Neuronal stem cell (in vitro differentiated cells): ENCODE measurements at regions not wholly inside any gene's neighbourhood (a gene's known extent, or its start where the extent isn't known, plus 50 kb on each side); places are given as distances from the start of the nearest gene placed in this dataset.

Experiments
- DNase-seq: peaks from one replicate; pipeline ENCODE4 v3.0.0-alpha.2; 2013; ENCODE audit warnings: low spot score
- H2AFZ ChIP-seq: one replicate; pipeline ENCODE4 v1.6.1; 2013; ENCODE audit warnings: mild to moderate bottlenecking, low read length, inconsistent platforms
- H2AK5ac ChIP-seq: 2 replicates; pipeline ENCODE4 v1.6.1; 2013; ENCODE audit warnings: low read depth, mild to moderate bottlenecking, inconsistent platforms, low read length, moderate library complexity, mixed read lengths
- H2BK120ac ChIP-seq: 2 replicates; pipeline ENCODE4 v1.6.1; 2013; ENCODE audit warnings: low read depth, mild to moderate bottlenecking, inconsistent platforms, low read length, moderate library complexity, mixed read lengths
- H2BK12ac ChIP-seq: one replicate; pipeline ENCODE4 v1.6.1; 2013; ENCODE audit warnings: low read length, inconsistent platforms
- H2BK15ac ChIP-seq: 2 replicates; pipeline ENCODE4 v1.6.1; 2013; ENCODE audit warnings: mild to moderate bottlenecking, low read length, inconsistent platforms, mixed read lengths
- H2BK5ac ChIP-seq: one replicate; pipeline ENCODE4 v1.6.1; 2013; ENCODE audit warnings: inconsistent platforms, mild to moderate bottlenecking, low read length, moderate library complexity
- H3K14ac ChIP-seq: one replicate; pipeline ENCODE4 v1.6.1; 2013; ENCODE audit warnings: low read length, inconsistent platforms
- H3K18ac ChIP-seq: 2 replicates; pipeline ENCODE4 v1.6.1; 2013; ENCODE audit warnings: low read length, inconsistent platforms
- H3K23ac ChIP-seq: 2 replicates; pipeline ENCODE4 v1.6.1; 2013; ENCODE audit warnings: low read depth, mild to moderate bottlenecking, mixed read lengths, low read length, inconsistent platforms; ENCODE audit not compliant: poor library complexity
- H3K27ac ChIP-seq: replicated peaks from 3 replicates; pipeline ENCODE4 v1.5.1; 2013; ENCODE audit warnings: low read length, inconsistent platforms
- H3K27me3 ChIP-seq, 3 experiments: 2 replicates each; pipeline ENCODE4 v1.6.1; 2013; ENCODE audit warnings: low read length in 3 of 3, mild to moderate bottlenecking in 2 of 3, inconsistent platforms in 1 of 3, low read depth in 1 of 3, mixed read lengths in 1 of 3, moderate library complexity in 1 of 3; ENCODE audit not compliant: control insufficient read depth in 3 of 3, insufficient read depth in 3 of 3
- H3K36me3 ChIP-seq, 2 donors: replicated peaks in 1 of 2; 2 replicates each; pipeline ENCODE4 v1.6.1; 2013; ENCODE audit warnings: low read length in 2 of 2; ENCODE audit not compliant: control insufficient read depth in 2 of 2, insufficient read depth in 2 of 2
- H3K4ac ChIP-seq: 2 replicates; pipeline ENCODE4 v1.6.1; 2013; ENCODE audit warnings: inconsistent platforms, mild to moderate bottlenecking, low read length, moderate library complexity
- H3K4me1 ChIP-seq, 2 donors: 1 replicate in 1 of 2; 2 replicates in 1 of 2; pipeline ENCODE4 v1.6.1; 2013; ENCODE audit warnings: low read length in 2 of 2, low read depth in 1 of 2; ENCODE audit not compliant: control insufficient read depth in 2 of 2, insufficient read depth in 1 of 2
- H3K4me2 ChIP-seq: one replicate; pipeline ENCODE4 v1.6.1; 2013; ENCODE audit warnings: mild to moderate bottlenecking, low read length, inconsistent platforms; ENCODE audit not compliant: insufficient read depth, poor library complexity, severe bottlenecking
- H3K4me3 ChIP-seq, 2 donors: 2 replicates each; pipeline ENCODE4 v1.5.1; 2013; ENCODE audit warnings: low read length in 2 of 2, mild to moderate bottlenecking in 2 of 2, inconsistent platforms in 1 of 2, moderate library complexity in 1 of 2
- H3K79me1 ChIP-seq: one replicate; pipeline ENCODE4 v1.6.1; 2013; ENCODE audit warnings: low read depth, mild to moderate bottlenecking, inconsistent platforms, low read length, moderate library complexity
- H3K9ac ChIP-seq: one replicate; pipeline ENCODE4 v1.6.1; 2013; ENCODE audit warnings: mild to moderate bottlenecking, low read depth, low read length, inconsistent platforms; ENCODE audit not compliant: poor library complexity
- H3K9me3 ChIP-seq, 2 donors: replicated peaks in 1 of 2; 2 replicates each; pipeline versions ENCODE3 to v1.6.1; 2013; ENCODE audit warnings: low read length in 2 of 2, mild to moderate bottlenecking in 2 of 2, inconsistent platforms in 1 of 2, low read depth in 1 of 2, mixed read lengths in 1 of 2, moderate library complexity in 1 of 2; ENCODE audit not compliant: control insufficient read depth in 2 of 2, insufficient read depth in 1 of 2
- H4K8ac ChIP-seq: one replicate; pipeline ENCODE4 v1.6.1; 2013; ENCODE audit warnings: low read depth, mild to moderate bottlenecking, inconsistent platforms, low read length, moderate library complexity
- H4K91ac ChIP-seq: one replicate; pipeline ENCODE4 v1.6.1; 2013; ENCODE audit warnings: low read length, low read depth, mild to moderate bottlenecking, inconsistent platforms; ENCODE audit not compliant: poor library complexity
- WGBS, 2 donors: extraction: QIAGEN DNeasy Blood & Tissue Kit; methylation state at CpG; one replicate each; pipeline ENCODE4 v1.1.7; 2013; ENCODE audit warnings: missing lambda C conversion rate in 2 of 2, mixed read lengths in 1 of 2; ENCODE audit not compliant: insufficient read length in 2 of 2, insufficient replicate concordance in 1 of 2; ENCODE audit errors: extremely low coverage in 2 of 2; 5-methylcytosine and 5-hydroxymethylcytosine counted together

GRCh38 chr13:50594276-50595051 lies 249.0 kb downstream of the DLEU7 start:
- H3K36me3 ChIP-seq, result no peaks in the 10 kb centered on the region
- no peak overlapping the region for H4K91ac ChIP-seq
- H3K14ac ChIP-seq, result no peak overlapping the region
- H3K9ac ChIP-seq, result no peak overlapping the region
- H3K27ac ChIP-seq, result peak overlapping the region; percentile 58
- H2AK5ac ChIP-seq, result no peak overlapping the region
- no peaks in the 10 kb centered on the region for H3K27me3 ChIP-seq
- H3K9me3 ChIP-seq, result no peaks in the 10 kb centered on the region
- H3K18ac ChIP-seq, result no peak overlapping the region
- no peak overlapping the region for H2BK120ac ChIP-seq
- no peak overlapping the region for H2BK15ac ChIP-seq
- H2BK5ac ChIP-seq, result no peak overlapping the region
- H3K4me1 ChIP-seq, result peaks cover 9 to 17% of the 10 kb centered on the region in 2 donors
- peak overlapping the region; percentile 21 for H2AFZ ChIP-seq
- H3K23ac ChIP-seq, result no peak overlapping the region
- peak; percentile 11 for DNase-seq
- H3K79me1 ChIP-seq, result no peaks in the 10 kb centered on the region
- H3K4me2 ChIP-seq, result no peak overlapping the region
- WGBS, 2 donors, result no CpG with 5 or more reads among the region's 11 CpGs
- no peak overlapping the region for H3K4ac ChIP-seq
- H2BK12ac ChIP-seq, result no peak overlapping the region
- H4K8ac ChIP-seq, result no peak overlapping the region
- H3K4me3 ChIP-seq, result peak overlapping the region in 1 of 2 donors; percentile 30

- H2AFZ ChIP-seq, result no peak overlapping the region
- H4K91ac ChIP-seq, result no peak overlapping the region
- H3K4ac ChIP-seq, result no peak overlapping the region
- H3K36me3 ChIP-seq, result no peaks in the 10 kb centered on the region
- H3K18ac ChIP-seq, result no peak overlapping the region
- no peak overlapping the region for H3K9ac ChIP-seq
- H3K9me3 ChIP-seq, result no peaks in the 10 kb centered on the region
- H2BK15ac ChIP-seq, result no peak overlapping the region
- no peaks in the 10 kb centered on the region for H3K79me1 ChIP-seq
- no peak overlapping the region for H2BK5ac ChIP-seq
- H2AK5ac ChIP-seq, result no peak overlapping the region
- WGBS, 2 donors, result no CpG with 5 or more reads among the region's 3 CpGs
- no peak overlapping the region for H3K4me2 ChIP-seq
- no peak for DNase-seq
- no peak overlapping the region for H3K4me3 ChIP-seq
- H2BK120ac ChIP-seq, result no peak overlapping the region
- no peak overlapping the region for H3K14ac ChIP-seq
- no peak overlapping the region for H3K27ac ChIP-seq
- no peak overlapping the region for H4K8ac ChIP-seq
- H3K23ac ChIP-seq, result no peak overlapping the region
- H3K4me1 ChIP-seq, result peaks cover 9 to 17% of the 10 kb centered on the region in 2 donors
- no peaks in the 10 kb centered on the region for H3K27me3 ChIP-seq
- H2BK12ac ChIP-seq, result no peak overlapping the region
Measured at GRCh38 chr13:50595196-50595595, 248.3 kb downstream of the DLEU7 start.

GRCh38 chr13:50596156-50596555 lies 247.3 kb downstream of the DLEU7 start:
- Histone ChIP-seq H3K27me3 (no peaks in the 10 kb centered on the region), H3K4me1 (peaks cover 12 to 17% of the 10 kb centered on the region in 2 donors), H2BK15ac (peak overlapping the region; percentile 52), H2AFZ (no peak overlapping the region), H2BK5ac (no peak overlapping the region), H3K4me2 (no peak overlapping the region), H3K23ac (no peak overlapping the region), H3K18ac (peak overlapping the region; percentile 45), H3K36me3 (no peaks in the 10 kb centered on the region), H2AK5ac (no peak overlapping the region), H3K27ac (no peak overlapping the region), H3K14ac (no peak overlapping the region), H3K79me1 (no peaks in the 10 kb centered on the region), H3K9me3 (no peaks in the 10 kb centered on the region), H4K8ac (no peak overlapping the region), H2BK120ac (peak overlapping the region; percentile 3), H4K91ac (no peak overlapping the region), H3K9ac (no peak overlapping the region), H3K4me3 (no peak overlapping the region), H3K4ac (no peak overlapping the region), H2BK12ac (no peak overlapping the region)
- no CpG with 5 or more reads among the region's 1 CpG for WGBS, 2 donors
- DNase-seq, result no peak

GRCh38 chr13:50596776-50597203 lies 246.7 kb downstream of the DLEU7 start:
- Histone ChIP-seq H2BK12ac (no peak overlapping the region), H3K27ac (no peak overlapping the region), H3K4me3 (peak overlapping the region in 1 of 2 donors; percentile 7), H4K91ac (no peak overlapping the region), H3K79me1 (no peaks in the 10 kb centered on the region), H2BK5ac (no peak overlapping the region), H3K4ac (no peak overlapping the region), H2BK15ac (no peak overlapping the region), H3K9me3 (no peaks in the 10 kb centered on the region), H3K4me1 (peaks cover 12 to 17% of the 10 kb centered on the region in 2 donors), H2BK120ac (no peak overlapping the region), H3K27me3 (no peaks in the 10 kb centered on the region), H3K14ac (no peak overlapping the region), H3K9ac (no peak overlapping the region), H2AFZ (no peak overlapping the region), H4K8ac (no peak overlapping the region), H3K4me2 (no peak overlapping the region), H3K23ac (no peak overlapping the region), H3K18ac (no peak overlapping the region), H2AK5ac (no peak overlapping the region), H3K36me3 (no peaks in the 10 kb centered on the region)
- no peak for DNase-seq
- no CpG with 5 or more reads among the region's 2 CpGs for WGBS, 2 donors
